HS-27A (cell line): ENCODE measurements at regions not wholly inside any gene's neighbourhood (a gene's known extent, or its start where the extent isn't known, plus 50 kb on each side); places are given as distances from the start of the nearest gene placed in this dataset.

Source experiments
- DNase-seq: peaks from one replicate; pipeline ENCODE4 v3.0.0-alpha.2; 2012; ENCODE audit warnings: low read depth, missing footprints

DNA sequence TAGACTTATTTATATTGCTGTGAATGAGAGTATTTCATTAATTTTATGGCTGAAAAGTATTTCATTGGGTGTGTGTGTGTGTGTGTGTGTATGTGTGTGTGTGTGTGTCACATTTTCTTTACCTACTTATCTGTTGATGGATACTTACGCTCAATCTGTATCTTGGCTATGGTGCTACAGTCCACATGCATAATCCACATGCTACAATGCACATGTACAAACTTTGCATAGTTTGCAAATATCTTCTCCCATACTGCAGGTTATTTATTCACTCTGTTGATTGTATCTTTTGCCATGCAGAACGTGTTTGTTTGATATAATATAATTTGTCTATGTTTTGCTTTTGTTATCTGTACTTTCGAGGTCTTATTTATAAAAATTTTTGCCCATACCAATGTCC is 167.8 kb downstream of the RAB28 start:
- DNase-seq = no peak

DNA sequence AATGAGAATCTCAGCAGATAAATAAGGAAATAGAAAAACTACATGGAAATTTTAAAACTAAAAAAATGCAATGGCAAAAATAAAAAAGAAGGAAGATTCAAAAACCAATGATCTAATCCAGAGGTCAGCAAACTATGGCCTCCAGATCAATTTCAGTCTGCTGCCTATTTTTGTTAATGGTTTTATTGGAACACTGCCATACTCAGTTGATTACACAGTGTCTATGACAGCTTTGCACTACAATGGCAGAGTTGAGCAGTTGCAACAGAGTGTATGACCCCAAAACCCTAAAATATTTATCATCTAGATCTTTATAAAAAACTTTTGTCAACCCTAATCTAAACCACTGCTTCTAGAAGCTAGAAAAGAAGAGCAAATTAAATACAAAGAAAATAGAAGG is 170.3 kb downstream of the RAB28 start:
- no peak for DNase-seq

DNA sequence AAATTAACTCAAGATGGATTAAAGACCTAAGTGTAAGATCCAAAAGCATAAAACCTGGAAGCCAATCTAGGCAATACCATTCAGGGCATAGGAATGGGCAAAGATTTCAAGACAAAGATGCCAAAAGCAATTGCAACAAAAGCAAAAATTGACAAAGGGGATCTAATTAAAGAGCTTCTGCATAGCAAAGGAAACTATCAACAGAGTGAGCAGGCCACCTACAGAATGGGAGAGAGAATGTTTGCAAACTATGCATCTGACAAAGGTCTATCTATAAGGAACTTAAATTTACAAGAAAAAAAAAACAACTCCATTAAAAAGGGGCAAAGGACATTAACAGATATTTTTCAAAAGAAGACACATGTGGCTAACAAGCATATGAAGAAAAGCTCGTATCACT is 171.9 kb downstream of the RAB28 start:
- DNase-seq = no peak

DNA sequence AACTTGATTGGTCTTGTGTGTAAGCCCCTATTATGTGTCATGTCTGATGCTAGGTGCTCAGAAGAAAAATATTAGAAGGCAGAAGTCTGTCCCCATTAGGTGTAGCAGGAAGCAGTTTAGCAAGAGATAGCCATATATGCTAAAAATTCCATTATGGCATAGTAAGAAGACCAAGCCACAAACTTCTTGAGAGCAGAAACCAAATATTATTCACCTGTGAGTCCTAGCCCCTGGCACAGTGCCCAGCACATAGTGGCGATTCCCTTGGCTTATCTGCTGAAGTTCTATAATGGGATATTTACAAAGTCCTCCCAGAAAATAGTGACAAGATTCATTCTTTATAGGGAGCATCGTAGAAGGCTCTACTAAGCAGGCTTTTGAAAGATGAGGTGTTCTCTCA is 174.4 kb downstream of the RAB28 start:
- DNase-seq = no peak

DNA sequence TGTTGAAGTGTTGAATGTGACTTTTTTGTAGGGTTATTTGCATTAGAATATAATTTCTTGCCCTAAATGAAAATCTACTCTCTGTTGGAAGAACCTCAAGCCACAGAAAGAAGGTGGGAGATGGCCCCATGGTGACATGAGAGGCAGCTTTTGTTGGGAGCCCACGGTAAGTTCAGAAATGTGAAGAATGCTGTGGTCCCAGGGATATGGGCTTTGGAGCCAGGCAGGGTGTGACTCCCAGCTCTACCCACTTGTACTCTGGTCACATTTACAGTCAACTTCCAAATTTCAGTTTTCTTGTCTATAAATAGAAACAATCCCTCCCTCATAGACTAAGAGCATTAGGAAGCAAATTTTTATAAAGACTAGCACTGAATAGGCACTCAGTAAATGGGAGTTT is 177.8 kb downstream of the RAB28 start:
- DNase-seq = no peak

DNA sequence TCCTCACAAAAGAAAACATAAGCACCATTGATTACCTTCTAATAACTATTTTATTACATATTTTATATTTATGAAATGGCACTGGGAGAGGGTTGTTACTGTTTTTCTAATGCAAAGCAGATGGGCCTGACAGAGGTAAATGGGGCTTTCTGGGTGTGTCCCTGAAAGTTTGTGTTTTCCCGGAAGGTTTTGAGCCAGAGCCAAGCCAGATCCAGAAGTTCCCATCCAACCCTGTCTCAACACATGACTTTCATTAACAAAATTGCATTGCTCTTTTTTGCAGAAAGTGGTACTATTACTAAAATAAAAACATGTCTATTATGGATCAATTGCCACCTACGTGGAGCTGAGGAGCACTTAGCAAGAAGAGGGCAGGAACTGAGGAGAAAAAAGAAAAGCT is 181.3 kb downstream of the RAB28 start:
- DNase-seq = no peak

DNA sequence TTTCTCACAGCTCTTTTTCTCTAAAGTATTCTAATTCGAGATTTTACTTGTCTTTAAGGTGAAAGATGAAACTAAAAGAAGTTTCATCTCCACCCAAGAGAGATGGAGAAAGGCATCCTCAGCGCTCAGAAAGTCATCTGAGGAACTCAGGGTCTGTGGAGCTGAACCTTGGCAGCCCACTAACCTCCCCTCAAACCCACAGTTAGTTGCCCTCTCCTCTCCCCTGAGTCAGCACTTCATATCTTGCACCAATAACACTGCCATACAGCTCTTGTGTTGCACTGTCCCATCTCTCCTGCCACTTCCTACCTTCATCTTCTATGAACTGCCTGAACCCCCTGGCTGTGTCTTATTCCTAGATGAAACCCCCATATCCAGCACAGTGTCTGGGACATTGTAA is 184.8 kb downstream of the RAB28 start:
- no peak for DNase-seq

DNA sequence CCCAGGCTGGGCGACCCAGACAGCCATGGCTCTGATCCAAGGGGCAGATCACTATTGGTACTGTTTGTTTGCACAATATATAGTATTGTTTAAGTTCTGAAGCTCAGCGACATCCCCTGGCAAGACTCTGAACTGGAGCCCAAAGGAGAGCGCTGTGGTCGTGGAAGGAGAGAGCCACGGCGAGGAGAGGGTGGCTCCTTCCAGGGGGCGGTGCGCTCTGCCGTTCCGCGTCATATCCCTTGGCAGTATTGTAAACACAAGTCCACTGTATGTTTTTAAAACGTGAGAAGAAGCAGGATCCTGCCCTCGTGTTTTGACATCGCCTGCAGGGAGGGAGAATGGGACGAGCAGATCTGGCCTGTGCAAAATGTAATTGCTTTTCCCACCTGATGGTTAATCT is 185.5 kb downstream of the RAB28 start:
- no peak for DNase-seq

DNA sequence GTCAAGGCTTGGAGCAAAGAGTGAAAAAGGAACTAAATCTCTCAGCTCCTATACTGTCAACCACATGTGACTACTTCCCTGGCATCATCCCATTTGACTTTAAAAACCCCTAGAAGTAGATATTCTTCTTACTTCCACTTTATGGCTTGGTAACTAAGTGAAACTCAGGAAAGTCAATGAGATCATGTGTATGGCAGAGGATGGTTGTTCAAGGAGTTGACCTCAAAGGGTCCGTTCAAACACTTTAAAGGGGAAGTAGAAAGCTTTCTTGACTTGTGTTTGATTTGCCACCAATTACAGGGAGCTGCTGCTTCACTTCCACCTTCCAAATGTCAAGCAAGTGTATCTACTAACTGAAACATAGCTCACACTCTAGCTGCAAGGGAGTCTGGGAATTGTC is 187.2 kb downstream of the RAB28 start:
- no peak for DNase-seq

DNA sequence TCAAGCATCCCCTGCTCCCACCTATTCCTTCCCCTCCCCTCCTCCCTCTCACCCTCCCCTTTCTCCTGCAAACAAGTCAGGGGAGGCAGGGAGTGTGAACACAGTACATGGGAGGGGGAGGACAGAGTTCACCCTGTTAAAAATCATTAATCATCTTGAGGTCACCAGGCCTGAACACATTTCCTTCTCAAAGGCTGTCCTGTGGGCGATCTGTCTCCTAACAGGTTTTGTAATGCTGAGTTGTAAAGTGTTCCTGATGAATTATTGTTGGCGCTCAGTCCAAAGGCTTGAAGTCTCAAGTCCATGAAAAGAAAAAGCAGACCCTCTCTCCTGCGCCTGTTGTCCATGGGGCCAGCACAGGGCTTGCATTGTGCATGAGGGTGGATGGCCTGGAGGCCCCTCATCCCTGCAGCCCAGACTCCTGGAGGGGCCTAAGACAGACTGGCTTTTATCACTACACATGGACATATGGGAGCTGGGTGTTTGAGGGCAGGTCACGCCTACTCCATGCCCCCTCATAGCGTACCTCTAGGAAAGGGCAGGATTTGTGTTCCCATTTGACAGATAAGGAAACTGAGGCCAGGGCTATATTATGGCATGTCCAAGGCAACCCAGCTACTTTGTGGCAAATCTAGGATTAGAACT is 189.1 kb downstream of the RAB28 start:
- DNase-seq = no peak

DNA sequence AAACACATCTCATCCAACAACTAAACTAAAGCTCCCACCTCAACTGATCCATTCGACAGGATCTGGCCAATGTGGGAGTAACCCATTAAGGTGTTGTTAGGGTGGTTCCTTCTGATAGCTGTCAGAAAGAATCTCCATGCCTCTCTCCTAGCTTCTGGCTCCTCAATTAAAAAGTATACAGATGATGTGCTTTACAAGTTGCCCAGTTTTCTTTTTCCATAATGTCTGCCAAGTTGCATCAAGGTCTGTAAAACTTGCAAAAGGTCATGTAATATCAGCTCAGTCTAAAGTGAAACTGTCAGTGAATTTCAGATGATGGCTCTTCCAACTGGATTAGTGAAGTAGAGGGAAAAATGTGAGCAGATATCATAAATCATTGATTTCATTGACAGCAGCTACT is 191.8 kb downstream of the RAB28 start:
- DNase-seq = no peak

DNA sequence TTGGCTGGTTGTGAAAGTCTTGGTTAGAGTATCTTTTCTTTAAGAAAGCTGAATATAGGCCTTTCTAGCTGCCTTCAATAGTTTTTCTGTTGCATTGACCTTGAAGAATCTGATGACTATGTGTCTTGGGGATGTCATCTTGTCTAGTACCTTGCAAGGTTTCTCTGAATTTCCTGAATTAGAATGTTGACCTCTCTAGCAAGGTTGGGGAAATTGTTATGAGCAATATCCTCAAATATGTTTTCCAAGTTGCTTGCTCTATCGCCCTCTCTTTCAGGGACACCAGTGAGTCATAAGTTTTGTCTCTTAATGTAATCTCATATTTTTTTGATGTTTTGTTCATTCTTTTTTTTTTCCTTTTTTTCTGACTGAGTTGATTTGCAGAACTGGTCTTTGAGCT is 194.7 kb downstream of the RAB28 start:
- DNase-seq = peak; percentile 39

DNA sequence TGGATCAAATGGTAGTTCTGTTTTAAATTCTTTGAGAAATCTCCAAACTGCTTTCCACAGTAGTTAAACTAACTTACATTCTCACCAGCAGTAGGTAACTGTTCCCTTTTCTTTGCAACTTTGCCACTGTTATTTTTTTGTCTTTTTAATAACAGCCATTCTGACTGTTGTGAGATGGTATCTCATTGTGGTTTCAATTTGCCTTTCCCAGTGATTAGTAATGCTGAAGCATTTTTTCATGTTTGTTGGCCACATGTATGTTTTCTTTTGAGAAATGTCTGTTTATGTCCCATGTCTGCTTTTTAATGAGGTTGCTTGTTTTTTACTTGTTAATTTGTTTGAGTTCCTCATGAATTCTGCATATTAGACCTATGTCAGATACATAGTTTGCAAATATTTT is 198.8 kb downstream of the RAB28 start:
- no peak for DNase-seq

DNA sequence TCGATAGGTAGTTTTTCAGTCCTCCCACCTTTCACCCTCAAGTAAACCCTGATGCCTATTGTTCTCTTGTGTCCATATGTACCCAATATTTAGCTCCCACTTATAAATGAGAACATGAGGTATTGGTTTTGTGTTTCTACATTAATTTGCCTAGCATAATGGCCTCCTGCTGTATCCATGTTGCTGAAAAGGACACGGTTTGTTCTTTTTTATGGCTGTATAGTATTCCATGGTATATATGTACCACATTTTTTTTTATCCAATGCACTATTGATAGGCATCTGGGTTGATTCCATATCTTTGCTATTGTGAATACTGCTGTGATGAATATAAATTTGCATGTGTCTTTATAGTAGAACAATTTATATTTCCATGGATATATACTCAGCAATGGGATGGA is 199.2 kb downstream of the RAB28 start:
- DNase-seq = no peak

DNA sequence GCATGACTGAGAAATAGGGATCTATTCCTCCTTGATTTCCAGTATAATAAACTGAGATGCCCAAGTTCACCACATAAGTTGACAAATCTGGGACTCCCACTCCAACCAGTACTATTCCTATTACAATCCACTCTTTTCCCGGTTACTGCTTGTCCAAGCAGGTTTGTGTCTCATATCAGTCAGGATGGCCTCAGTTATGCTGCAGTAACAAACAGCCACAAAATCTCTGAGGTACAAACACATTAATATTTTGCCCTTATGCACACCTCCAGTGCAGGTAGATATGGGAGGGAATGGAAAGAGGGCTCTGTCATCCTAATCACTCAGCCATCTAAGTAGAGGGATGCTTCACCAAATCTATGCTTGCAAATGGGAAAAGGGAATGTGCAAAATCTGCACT is 207.8 kb downstream of the RAB28 start:
- no peak for DNase-seq

DNA sequence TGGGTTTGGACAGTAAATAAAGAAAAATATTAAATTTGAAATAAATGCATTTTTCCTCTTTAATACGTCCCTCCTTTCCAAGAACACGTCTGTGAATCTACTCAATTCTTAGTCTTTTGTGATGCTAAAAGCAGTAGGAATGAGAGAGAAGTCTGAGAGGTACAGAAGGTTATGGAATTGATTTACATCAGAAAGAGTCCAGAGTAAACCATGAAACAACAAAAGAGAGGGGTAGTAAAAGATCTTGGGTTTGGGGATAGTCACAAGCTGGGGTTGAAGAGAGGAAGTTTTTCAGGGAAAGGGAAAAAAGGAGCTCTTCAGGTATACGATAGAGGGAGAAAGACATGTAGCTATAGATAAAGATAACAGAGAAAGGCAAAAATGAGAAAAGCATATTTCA is 215.4 kb downstream of the RAB28 start:
- no peak for DNase-seq

DNA sequence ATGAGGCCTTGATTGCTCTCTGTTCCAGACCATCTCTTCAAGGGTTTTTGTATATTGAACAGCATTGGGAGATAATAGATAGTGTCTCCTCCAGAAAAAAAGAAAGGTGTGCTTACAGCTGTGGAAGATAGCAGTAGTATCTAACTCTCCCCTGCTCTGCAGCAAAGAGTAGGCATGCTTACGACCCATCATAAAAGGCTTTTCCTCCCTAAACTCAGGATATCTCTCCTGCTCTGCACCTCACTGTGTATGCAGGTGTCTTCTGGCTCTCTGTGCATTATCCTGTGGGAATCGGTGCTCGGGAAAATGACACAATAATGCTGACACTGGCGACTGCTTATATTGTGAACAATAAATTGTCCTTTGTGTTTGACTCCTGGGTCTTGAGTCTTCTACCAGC is 216.0 kb downstream of the RAB28 start:
- DNase-seq = no peak

DNA sequence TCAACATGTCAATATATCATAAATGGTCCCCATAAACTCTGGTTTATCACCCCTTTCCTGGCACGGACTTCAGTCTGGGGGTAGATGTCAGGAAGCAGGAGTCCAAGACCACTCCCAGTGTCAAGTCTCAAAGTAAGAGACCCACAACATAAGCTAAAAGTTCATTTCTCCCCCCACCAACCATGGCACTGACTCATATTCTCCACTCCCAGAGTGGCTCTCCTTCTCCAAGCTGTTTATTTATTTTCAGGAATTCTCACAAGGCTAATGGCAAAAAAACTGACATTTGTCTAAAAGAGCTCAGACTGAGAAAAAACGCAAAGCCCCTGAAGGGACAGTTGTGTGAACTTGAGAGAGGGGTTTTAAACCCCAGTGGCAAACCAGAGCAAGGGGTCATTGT is 217.0 kb downstream of the RAB28 start:
- no peak for DNase-seq

DNA sequence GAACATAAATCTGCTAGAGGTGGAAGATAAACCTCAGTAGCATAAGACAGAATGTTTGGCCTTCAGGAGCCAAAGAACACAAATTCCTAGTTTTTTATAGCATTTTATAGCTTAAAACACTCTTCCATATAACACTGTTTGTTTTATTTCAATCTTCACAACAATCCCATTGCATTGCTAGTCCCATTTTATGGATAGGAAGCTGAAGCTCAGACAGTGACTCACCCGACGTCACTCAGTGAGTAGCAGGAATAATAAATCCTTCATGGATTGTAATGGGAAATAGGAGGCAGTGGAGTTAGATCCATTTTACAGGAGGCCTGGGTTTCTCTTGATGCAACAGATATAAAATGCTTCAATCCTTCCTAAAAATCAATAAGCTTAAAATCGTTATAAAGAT is 217.5 kb downstream of the RAB28 start:
- DNase-seq = no peak

DNA sequence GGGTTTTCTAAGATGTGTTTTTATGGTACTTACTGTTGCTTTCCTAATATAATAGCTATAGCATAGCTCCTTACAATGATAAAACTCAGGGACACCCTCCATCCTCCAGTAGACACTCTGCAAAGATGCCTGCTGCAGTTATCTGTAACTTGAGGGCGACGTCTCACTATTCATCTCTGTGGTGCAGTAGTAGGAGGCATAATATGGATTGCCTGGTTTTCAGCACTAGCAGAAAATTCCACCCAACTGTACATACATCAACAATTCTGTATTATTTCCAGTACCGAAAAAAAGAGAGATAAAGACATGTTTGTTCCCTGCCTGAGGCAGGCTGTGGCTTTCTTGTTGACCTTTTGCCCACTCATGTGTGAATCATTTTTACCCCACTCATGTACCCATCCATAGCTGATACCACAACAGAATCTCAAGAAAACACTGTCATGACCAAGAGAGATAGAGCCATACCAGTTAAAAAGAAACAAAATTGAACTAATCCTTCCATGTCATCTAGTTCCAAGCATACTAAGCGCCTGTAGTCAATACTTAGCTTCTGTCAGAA is 220.1 kb downstream of the RAB28 start:
- no peak for DNase-seq

DNA sequence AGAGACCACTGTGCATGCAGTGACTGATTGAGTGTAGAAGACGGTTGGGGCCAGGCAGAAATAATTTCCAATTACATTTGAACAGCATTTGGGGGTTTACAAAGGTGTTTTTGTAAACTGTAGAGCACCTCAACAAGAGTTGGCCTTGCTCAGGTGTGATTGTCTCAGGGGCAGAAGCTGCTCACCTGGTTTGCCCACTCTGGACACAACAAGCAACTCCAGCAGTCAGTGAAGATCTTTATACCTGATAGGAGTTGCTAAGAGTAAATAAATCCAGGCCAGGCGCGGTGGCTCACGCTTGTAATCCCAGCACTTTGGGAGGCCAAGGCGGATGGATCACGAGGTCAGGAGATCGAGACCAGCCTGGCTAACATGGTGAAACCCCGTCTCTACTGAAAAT is 221.3 kb downstream of the RAB28 start:
- no peak for DNase-seq

DNA sequence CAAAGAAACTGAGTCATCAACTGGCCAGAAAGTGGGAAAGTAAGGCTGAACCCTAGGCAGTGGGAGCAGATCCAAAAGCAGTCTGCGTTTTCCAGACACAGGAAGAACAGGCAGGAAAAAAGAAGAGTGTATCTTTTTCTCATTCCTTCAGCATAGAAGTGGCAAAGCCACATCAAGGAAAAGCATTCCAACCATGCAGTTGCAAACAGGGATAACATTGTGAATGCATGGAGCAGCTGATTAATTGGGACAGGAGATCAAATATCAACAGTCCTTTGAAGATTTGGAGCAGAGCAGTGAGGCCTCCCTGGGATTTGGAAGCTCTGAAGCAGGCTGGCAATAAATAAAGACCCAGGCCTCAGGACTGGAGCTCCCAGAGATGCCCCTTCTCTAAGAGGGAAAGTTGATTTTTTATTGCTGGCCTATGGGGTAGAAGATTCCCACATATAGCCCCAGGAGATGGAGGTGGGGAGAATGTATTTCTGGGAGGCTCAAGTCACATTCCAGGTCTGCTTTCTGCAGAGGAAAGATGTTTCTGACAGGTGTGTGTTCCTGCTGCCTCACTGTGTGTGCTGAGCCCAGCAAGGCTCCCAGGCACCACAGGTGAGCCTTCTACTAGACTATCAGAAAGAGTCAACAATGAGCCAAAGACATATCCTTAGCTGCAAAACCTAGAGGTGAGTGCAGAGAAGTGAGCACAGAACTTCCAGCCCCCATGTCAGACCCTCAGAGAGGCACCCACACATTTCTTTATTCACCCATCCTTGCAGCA is 222.5 kb downstream of the RAB28 start:
- no peak for DNase-seq

DNA sequence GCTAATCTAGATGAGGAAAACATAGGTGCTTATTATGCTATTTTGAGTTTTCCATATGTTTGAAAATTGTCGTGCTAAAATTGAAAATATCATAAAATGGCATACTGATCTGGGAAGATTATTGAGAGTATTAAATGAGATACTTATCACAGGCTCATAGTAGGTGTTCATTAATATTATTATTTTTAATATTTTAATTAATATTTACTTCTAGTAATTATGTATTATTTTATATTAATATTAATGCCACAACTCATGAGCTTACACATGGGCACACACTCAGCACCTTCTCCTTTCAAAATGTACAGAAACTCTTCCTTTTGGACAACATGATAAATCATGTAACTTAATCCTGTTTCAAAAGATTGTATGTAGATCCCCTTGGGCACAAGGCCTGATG is 223.6 kb downstream of the RAB28 start:
- no peak for DNase-seq

DNA sequence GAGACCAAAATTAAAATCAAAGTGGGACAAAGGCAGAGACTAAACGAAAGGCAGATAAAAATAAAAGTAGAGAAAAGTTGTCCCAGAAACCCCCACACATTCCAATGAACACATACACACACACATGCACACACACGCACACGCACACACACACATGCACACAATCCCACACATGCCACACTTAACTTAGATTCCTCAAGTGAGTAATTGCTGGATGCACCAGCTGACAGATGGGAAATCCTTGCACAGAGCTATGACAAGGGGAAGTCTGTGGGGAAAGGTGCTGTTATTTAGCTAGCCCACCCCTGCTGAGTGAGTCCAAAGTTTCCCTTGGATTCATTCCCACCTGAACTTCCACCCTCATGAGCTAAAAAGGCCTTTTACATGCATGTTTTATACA is 233.9 kb downstream of the RAB28 start:
- DNase-seq = no peak
